GM21528 (cell line): ENCODE measurements at regions not wholly inside any gene's neighbourhood (a gene's known extent, or its start where the extent isn't known, plus 50 kb on each side); places are given as distances from the start of the nearest gene placed in this dataset.
"Not testable (repeated sequence)": the region's sequence is repeated elsewhere in the genome, so short reads cannot be mapped to it uniquely, and the experiment has no call there.

Experiments used
- ATAC-seq: cut with Tn5 transposase; IDR thresholded peaks from one replicate; pipeline ENCODE4 v1.9.1; 2021; ENCODE audit warnings: mild to moderate bottlenecking, moderate library complexity; ENCODE audit not compliant: unreplicated experiment, low FRiP score

DNA sequence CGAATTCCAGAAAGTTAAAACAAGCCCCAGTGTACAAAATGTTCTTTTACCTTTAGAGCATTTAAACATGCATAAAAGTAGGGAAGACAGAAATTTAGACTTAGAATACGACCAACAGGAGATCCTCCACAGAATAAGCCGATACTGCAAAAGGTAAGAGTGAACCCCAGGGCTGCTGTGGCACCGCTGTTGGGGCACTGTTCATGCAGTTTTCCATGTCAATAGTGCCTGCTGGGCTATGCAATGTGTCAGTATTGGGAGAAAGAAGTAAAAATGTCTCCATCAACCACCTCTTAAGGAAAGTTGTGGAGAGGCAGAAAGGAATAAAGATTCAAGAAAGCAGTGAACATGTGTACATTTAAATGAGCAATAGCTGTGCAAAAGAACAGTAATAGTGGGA, 326.5 kb upstream of the SEMA3C start:
- ATAC-seq = no peak

DNA sequence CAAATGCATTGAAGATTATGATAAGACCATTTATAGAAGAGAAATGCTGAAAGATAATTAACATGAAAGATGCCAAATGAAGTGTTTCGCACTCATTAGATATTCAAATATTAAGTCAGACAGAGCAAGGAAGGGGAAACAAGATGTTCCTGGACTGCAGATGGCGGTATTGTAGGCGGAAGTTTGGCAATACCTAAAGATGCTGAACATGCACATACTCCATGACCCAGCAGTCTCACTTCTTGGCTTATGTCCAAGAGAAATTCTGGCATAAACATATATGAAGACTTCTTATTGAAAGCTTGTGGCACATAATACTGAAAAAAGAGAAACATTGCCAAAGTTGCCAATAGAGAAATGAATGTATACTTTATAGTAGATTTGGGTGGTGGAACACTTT, 325.4 kb upstream of the SEMA3C start:
- ATAC-seq = no peak

DNA sequence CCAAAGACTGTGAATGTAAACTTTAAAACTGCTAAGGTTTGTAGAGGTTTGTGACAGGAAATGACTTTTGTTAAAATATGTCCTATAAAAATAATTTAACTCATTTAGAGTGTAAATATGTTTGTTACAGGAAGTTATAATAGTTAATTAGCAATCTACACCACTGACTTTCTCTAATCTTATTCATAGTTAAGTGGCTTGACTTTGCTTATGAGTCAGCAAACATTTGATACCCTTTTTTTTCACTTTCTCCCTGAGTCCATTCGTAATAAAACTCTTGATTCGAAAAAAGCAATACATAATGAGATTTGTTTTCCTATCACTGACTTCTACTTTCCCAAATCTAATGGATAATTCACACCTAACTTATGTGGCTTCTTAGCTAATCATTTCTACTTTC, 317.7 kb upstream of the SEMA3C start:
- ATAC-seq = no peak

DNA sequence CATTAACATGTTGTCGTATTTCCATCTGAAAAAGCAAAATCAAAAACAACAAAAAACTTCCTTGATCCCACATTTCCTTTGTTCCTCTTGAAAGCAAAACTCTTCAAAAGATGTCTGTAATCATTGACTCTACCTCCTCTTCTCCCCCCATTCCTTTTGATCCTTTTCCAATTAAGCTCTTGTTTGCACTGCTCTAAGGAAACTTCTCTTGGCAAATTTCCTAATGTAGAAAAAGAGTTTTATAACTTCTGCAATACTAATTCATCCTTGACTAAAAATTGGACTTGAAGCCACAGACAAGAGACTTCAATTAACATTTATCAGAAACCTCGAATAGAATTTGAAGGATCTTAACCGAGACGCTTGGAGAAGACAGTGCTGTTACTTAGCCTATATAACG, 317.1 kb upstream of the SEMA3C start:
- no peak for ATAC-seq

DNA sequence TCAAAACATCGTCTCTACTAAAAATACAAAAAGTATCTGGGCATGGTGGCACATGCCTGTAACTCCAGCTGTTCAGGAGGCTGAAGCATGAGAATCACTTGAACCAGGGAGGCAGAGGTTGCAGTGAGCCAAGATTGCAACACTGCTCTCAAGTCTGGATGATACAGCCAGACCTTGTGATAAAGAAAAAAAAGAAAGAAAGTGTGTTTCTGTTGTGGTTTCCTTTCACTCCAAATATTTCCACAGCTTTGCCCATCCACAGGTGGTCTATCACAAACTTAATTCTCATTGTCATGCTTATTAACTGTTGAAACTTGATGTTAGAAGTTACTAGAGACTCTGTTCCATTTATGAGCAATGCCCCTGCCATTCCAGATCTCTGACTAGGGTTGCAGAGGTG, 316.0 kb upstream of the SEMA3C start:
- ATAC-seq = no peak

DNA sequence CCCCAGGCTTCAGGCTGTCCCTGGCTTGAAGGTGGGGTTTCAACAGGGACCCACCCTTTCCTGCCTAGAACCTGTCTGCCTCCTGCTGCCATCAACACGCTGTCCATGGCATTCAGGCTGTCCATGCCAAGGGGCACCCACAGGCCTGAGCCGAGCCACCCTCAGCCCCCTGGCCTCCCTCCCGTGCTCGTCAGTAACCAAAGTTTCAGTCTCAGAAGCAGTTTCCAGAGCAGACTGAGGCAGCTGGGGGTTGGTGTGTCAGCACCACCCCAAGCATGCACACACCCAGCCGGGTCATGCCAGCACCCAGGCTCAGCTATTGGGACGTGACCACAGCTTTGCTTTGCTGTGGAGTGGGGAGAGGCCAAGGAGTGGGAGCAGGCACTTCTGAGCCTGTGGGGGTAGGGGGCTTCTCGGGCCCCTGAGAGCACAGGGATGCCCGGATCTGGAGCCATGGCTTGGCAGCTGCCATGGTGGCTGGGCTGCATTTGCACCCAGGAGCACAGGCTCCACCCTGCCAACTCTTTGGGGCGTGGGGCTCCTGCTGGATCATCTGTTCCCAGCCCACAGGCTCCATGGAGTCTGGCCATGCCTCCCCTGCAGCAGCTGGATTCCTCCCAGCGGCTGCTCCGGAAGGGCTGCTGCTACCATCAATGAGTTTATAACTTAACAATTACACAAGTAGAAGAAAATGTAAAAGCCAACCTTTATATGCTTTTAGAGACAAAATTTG, 314.5 kb upstream of the SEMA3C start:
- no peak for ATAC-seq

DNA sequence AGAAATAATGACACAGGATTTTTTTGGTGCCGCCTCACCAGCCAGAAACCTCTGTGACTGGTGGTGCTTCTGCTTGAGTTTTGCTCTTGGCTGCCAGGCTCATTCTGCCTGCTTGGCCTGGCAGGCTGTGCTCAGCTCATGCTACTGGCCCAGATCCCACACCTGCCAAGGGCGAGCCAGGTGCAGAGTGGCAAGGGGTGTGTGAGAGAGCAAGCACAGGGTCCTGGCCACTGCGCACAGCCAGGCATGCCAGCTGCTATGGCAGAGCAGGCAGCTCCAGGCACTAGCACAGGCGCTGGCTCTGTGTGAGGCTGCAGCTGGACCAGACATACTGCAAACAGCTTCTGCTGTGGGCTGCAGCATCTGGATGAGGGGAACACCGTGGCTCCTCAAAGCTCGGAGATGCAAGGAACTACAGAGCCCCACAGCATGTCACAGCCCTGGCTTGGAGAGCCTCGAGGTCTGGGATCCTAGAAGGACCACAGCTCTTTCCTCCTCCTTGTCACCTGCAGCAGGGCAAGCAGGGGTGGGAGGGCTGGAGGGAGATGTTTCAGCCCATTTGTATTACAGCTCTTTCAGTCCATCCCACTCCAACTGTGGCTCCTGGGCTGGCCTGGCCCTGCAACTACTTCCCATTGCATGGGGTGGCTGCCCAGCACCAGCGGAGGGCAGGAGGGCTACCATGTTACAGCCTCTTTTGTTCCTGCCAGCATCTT, 313.4 kb upstream of the SEMA3C start:
- no peak for ATAC-seq

DNA sequence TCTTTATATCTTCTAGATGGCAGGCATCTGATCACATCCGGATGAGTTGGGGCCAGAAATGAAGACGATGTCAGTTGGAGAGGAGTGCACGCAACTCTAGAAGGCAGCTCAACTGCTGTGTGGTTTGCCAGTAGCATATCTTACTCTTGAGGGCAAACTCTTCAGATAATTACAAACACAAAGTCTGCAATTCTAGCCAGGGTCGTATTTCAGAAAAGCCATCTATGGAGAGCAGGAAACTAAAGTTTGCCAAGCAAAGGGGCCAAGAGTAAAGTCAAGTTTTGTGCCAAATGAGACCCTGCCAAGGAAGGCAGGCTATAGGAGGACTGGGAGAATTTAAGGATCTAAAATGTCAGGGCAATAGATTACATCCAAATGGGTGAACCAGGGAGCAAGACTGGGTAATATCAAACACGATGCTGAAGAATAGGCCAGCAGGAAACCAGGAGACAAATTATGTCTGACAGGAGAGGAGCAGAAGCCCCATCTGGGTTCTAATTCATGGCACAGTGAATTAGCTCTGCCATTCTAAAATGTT, 312.5 kb upstream of the SEMA3C start:
- no peak for ATAC-seq

DNA sequence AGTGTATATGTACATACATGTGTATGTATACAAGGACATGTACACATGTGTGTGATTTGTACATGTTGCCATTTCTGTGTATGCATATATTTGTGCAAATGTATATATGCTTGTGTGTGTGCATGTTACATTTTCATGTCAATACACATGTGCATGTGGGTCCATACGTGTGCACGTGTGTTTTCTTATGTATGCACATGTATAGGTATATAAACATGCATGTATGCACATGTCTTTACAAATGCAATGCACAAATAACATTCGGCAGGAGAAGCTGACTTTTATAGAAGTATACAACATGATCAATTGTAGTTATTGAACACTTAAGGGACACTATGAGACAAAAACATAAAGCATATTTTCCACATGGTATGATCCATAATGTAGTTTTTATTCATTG, 307.4 kb upstream of the SEMA3C start:
- ATAC-seq = no peak

DNA sequence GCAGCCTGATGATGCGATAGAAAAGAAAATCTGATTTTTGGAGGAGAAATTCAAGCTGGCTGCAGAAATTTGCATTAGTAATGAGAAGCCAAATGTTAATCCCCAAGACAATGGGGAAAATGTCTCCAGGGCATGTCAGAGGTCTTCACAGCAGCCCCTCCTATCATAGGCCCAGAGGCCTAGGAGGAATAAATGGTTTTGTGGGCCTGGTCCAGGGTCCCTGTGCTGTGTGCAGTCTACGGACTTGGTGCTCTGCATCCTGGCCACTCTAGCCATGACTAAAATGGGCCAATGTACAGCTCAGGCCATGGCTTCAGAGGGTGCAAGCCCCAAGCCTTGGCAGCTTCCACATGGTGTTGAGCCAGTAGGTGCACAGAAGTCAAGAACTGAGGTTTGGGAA, 303.8 kb upstream of the SEMA3C start:
- ATAC-seq = not testable (repeated sequence)

DNA sequence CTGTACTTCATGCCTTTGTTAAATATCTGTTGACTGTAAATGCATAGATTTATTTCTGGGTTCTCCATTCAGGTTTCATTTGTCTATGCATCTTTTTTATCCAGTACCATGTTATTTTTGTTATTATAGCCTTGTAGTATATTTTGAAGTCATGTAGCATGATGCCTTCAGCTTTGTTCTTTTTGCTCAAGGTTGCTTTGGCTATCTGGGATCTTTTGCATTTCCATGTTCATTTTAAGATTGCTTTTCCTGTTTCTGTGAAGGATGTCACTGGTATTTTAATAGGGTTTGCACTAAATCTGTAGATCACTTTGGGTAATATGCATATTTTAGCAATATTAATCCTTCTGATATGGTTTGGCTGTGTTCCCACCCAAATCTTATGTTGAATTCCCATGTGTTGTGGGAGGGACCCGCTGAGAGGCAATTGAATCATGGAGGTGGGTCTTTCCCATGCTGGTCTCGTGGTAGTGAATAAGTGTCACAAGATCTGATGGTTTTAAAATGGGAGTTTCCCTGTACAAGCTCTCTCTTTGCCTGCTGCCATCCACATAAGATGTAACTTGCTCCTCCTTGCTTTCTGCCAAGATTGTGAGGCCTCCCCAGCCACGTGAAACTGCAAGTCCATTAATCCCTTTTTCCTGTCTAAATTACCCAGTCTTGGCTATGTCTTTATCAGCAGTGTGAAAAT, 302.8 kb upstream of the SEMA3C start:
- no peak for ATAC-seq

DNA sequence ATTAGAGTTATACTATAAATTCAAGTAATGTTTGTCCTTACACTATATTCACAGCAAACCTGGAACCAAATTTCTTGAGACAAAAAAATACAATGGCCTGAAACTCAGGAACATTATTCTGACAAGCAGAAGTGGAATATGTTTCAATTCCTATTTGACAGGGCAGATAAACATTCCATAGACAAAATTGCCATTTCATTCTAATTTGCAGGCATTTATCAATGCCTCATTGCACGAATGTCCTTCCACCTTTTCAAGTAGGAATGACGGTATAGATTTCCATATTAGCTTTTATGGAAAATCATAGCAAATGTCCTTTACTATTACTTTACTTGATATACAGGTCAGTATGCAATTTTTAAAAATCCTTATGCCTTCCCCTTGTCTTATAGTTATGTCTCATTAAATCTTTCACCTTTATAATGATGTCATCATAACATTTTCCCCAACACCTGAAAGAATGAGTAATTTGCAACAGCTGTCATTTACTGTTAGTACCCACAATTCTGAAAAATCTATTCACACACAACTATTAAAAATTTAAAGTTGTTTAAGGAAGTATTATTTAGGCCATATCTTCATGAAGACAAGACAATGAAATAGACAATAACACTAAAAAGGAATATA, 299.7 kb upstream of the SEMA3C start:
- no peak for ATAC-seq

DNA sequence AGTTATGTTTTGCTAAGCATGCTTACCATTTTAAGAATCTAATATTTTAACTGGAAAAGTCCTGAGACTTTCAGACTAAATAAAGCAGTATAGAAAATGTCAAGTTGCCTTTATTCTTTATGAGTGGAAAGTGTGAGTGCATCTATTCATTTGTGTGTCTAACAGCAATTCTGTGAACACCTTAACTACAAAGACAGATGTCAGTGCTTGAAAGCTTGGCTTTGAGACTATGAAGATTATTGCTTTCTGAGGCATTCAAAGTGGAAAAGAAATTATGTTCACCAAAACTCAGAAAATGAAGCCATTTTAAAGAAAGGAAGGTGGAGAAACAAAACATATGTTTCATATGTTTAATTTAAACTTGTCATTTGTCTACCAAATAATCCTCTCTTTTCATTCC, 294.5 kb upstream of the SEMA3C start:
- no peak for ATAC-seq

DNA sequence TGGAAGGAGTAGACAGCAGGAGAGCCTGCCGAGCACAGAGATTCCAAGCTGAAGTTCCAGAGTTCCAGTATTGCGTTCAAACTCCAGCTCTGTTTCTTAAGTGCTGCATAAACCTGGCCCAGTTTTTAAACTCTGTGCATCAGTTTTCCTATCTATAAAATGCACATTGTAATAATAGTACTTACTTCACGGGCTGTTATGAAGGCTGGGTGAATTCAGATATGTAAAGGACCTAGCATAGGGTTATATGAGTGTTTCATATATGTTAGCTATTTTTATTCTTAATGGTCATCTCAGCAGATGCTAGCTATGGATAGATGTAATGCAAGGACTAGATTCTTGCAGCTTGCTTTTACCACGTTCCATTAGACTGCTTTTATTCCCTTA, 293.1 kb upstream of the SEMA3C start:
- ATAC-seq = no peak

DNA sequence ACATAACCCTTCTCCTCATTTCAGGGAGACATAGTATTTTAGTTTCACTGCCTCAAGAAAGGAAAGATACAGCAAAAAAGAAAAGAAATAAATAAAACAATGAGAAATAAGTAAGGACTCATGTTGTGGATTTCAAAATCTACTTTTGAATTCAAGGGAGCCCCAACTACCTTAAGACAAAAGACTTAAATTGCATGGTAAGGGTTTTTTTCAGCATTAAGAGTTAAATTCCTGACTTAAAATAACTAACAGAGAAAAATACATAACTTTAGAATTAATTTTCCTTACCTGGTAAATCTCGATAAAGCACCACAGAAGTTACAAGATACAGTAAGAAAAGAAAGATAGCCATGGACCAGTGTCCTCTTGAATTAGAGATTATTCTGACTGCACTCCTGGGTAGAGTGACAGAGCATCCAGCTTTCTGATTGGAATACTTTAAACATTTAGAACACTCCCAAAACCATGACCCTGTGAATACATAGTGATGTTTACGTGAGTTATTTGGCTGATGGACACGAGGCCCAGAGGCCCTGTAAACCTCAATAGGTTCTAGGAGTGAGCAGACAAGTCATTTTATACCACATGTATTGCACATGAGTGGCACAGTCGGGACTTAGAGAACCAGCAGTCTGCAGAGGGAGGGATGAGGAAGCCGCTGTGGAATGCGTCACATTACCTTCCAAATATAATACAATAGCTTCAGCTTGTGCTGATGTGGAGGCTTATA, 292.5 kb upstream of the SEMA3C start:
- ATAC-seq = no peak

DNA sequence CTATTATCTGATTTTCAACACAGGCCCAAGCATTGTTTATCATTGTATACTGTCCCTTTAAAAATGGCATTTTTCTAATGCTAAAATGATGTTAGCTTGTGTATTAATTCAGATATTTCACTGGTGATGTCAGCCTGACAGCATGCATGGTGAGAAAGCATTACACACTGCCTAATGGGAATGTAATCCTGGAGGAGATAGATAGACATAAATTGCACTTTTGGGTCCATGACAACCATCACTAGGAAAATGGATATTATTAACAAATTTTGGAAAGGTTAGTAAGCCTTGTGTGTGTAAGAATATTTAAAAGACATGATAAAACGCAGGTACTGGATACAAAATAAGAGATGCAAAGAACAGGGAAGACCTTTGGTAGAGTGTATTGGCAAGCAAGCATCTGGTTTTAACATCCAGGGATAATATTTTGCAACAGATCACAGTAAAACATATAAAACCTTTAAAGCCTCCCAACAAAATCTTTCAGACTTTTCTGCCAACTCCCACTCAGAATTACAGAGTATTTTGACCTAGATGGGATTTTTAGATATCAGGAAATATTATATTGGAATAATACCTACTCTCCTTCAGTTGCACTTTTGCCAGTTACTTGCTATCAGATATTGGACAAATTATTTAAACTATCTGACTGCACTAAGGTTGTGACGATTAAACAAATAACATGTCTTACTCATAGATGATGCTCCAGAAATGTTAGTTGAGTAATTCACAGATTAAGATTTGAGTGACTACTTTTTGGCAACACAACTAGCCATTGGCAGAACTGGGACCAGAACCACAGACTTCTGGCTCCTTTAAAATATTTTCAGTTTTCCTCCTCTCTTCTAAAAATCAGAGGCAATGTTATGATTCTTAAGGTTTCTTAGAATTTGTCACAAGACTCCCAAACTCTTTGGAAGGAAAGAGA, 291.6 kb upstream of the SEMA3C start:
- no peak for ATAC-seq

DNA sequence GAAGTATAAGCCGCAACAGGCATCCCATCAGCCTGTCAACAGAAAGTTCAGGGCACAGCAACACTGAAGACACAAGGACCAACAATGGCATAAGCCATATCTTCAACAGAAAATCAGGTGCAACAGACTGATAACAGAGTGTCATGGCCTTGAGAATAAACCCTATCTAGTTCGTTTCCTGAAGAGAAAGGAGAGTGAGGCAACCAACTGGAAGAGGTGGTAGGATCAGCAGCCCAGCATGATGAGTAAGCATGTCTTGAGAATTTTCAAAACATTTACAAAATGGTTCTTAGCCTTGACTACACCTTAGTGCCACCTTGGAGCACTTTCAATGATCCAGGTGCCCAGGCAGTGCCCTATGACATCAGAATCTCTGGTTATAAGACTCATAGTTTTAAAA, 290.2 kb upstream of the SEMA3C start:
- ATAC-seq = no peak

DNA sequence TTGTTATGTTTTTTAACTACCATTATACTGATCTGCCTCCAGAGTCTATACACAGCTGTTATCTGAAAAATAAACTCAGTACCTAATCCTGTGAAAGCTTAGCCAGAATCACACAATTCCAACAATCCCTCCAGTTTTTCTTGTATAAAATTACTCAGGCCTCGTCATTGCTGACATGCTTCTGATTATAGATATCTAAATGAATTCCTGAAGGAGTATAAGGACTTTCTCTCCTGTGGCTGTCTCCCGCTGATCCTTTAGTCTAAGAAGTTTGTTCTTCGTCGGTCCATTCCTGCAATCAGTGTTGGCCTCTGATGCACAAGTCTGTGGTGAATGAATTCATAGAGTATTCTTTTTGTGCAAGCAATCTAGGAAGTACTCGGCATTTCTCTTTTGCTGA, 288.9 kb upstream of the SEMA3C start:
- ATAC-seq = no peak

DNA sequence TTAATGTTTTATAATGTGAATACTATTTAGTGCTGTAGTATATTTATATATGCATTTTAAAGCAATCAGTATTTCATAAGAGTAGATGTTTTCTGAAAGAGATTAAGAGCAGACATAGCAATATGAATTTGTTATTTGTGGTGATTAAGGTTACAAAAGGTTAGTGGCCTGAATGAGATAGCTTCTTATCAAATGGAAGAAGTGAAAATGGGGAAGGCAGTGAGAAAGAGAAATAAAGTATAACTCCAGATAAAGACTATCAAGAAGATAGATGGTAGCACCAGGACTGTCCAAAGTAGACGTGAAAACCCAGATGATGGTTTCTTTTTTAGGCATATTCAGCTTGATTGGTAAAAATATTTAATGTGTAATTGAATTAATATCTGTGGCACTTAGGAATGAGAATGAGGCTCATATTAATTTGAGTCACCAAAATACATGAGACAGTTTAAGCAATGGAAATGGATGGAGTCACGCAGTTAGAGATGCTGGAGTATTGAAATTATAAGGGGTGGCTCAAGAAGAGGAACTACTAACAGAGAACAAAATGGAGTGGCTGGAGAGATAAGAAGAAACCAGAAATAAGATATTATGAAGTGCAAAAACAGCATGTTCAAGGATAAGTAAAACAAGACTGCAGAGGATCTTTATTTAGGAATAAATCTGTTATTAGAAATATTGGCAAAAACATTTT, 288.0 kb upstream of the SEMA3C start:
- ATAC-seq = no peak
